ENCODE measurements at regions not wholly inside any gene's neighbourhood (a gene's known extent, or its start where the extent isn't known, plus 50 kb on each side); places are given as distances from the start of the nearest gene placed in this dataset.

DNA sequence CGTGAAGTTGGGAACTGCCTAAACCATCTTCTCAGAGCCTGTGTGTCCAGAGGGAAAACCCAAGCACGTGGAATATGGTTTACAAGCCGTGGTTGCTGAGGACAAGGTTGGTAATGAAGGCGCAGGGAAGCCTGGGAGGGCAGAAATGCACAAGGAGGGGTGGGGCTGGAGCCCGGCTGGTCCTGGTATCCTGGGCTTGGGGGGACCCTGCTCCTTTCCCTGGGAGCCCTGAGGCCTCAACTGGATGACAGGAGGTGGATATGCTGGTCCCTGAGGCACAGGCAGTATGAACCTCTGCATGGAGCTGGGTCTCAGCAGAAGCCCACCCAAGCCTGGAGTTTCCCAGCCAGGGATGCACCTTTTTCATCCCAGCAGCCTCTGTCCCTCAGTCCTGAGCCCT, 80.3 kb upstream of the RET start:
- no peak for DNase-seq (ENCODE audit: low read depth in 2 of 2)
- H2AFZ ChIP-seq (ENCODE audit: low read length) = no peak overlapping the region
- H3K4me3 ChIP-seq (replicated peaks in 1 of 4; ENCODE audit: control extremely low read depth in 1 of 4, insufficient read depth in 1 of 4, low read depth in 3 of 4, low read length in 4 of 4) = no peak overlapping the region
- H3K9ac ChIP-seq (ENCODE audit: insufficient read depth, low read length) = no peak overlapping the region
- H3K79me2 ChIP-seq (ENCODE audit: control insufficient read depth, insufficient read depth, low read length) = no peaks in the 10 kb centered on the region
- H3K27ac ChIP-seq (ENCODE audit: insufficient read depth, low read length) = no peak overlapping the region
- H3K9me3 ChIP-seq (ENCODE audit: control insufficient read depth, insufficient read depth, low read depth, low read length) = no peaks in the 10 kb centered on the region
- H4K20me1 ChIP-seq (ENCODE audit: control insufficient read depth, extremely low read depth, insufficient read depth, low read length) = no peaks in the 10 kb centered on the region
- no peaks in the 10 kb centered on the region for H3K36me3 ChIP-seq (ENCODE audit: control insufficient read depth, insufficient read depth, low read length)
- H3K4me1 ChIP-seq (ENCODE audit: control insufficient read depth, extremely low read depth, insufficient read depth, low read length) = no peaks in the 10 kb centered on the region
- H3K4me2 ChIP-seq (ENCODE audit: extremely low read depth, insufficient read depth, low read length) = no peak overlapping the region
- TF ChIP-seq EZH2 (IDR thresholded peaks at IDR 0.05; ENCODE audit: low read length, missing control alignments) = no peak
- H3K27me3 ChIP-seq (ENCODE audit: control insufficient read depth, insufficient read depth, low read length) = no peaks in the 10 kb centered on the region

GRCh38 chr10:42997151-42997848, 79.6 kb upstream of the RET start:
- Histone ChIP-seq H3K9ac (ENCODE audit: insufficient read depth, low read length) (no peak overlapping the region), H2AFZ (ENCODE audit: low read length) (no peak overlapping the region), H3K79me2 (ENCODE audit: control insufficient read depth, insufficient read depth, low read length) (no peaks in the 10 kb centered on the region), H3K27me3 (ENCODE audit: control insufficient read depth, insufficient read depth, low read length) (no peaks in the 10 kb centered on the region), H4K20me1 (ENCODE audit: control insufficient read depth, extremely low read depth, insufficient read depth, low read length) (no peaks in the 10 kb centered on the region), H3K4me3 (replicated peaks in 1 of 4; ENCODE audit: control extremely low read depth in 1 of 4, insufficient read depth in 1 of 4, low read depth in 3 of 4, low read length in 4 of 4) (no peak overlapping the region), H3K9me3 (ENCODE audit: control insufficient read depth, insufficient read depth, low read depth, low read length) (no peaks in the 10 kb centered on the region), H3K4me2 (ENCODE audit: extremely low read depth, insufficient read depth, low read length) (no peak overlapping the region), H3K36me3 (ENCODE audit: control insufficient read depth, insufficient read depth, low read length) (no peaks in the 10 kb centered on the region), H3K27ac (ENCODE audit: insufficient read depth, low read length) (no peak overlapping the region), H3K4me1 (ENCODE audit: control insufficient read depth, extremely low read depth, insufficient read depth, low read length) (no peaks in the 10 kb centered on the region)
- DNase-seq (ENCODE audit: low read depth in 2 of 2) = no peak
- no peak for TF ChIP-seq EZH2 (IDR thresholded peaks at IDR 0.05; ENCODE audit: low read length, missing control alignments)
- TF ChIP-seq, protein P1, sequence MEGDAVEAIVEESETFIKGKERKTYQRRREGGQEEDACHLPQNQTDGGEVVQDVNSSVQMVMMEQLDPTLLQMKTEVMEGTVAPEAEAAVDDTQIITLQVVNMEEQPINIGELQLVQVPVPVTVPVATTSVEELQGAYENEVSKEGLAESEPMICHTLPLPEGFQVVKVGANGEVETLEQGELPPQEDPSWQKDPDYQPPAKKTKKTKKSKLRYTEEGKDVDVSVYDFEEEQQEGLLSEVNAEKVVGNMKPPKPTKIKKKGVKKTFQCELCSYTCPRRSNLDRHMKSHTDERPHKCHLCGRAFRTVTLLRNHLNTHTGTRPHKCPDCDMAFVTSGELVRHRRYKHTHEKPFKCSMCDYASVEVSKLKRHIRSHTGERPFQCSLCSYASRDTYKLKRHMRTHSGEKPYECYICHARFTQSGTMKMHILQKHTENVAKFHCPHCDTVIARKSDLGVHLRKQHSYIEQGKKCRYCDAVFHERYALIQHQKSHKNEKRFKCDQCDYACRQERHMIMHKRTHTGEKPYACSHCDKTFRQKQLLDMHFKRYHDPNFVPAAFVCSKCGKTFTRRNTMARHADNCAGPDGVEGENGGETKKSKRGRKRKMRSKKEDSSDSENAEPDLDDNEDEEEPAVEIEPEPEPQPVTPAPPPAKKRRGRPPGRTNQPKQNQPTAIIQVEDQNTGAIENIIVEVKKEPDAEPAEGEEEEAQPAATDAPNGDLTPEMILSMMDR (conservative IDR thresholded peaks at IDR 0.05 in 1 of 2, IDR thresholded peaks at IDR 0.05 in 1 of 2; ENCODE audit: low read depth in 1 of 2, low read length in 2 of 2) = no peak

DNA sequence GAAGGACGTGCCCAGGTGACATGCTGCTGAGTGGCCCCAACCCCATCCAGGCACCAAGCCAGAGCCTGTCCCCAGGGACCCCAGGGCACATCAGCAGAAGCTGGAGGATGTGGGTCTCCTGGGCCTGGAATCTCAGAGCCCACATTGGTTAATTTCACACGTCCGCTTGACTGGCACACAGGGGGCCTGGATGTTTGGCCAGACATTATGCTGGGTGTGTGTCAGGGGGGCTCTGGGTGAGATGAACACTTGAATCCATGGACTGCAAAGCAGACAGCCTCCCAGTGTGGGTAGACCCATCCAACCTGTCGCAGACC, 79.1 kb upstream of the RET start:
- no peak overlapping the region for H3K4me2 ChIP-seq (ENCODE audit: extremely low read depth, insufficient read depth, low read length)
- H3K36me3 ChIP-seq (ENCODE audit: control insufficient read depth, insufficient read depth, low read length) = no peaks in the 10 kb centered on the region
- no peak overlapping the region for H3K27ac ChIP-seq (ENCODE audit: insufficient read depth, low read length)
- no peaks in the 10 kb centered on the region for H3K79me2 ChIP-seq (ENCODE audit: control insufficient read depth, insufficient read depth, low read length)
- TF ChIP-seq, protein P1 (conservative IDR thresholded peaks at IDR 0.05 in 1 of 2, IDR thresholded peaks at IDR 0.05 in 1 of 2; ENCODE audit: low read depth in 1 of 2, low read length in 2 of 2) = no peak
- TF ChIP-seq EZH2 (IDR thresholded peaks at IDR 0.05; ENCODE audit: low read length, missing control alignments) = no peak
- no peaks in the 10 kb centered on the region for H3K4me1 ChIP-seq (ENCODE audit: control insufficient read depth, extremely low read depth, insufficient read depth, low read length)
- no peak overlapping the region for H2AFZ ChIP-seq (ENCODE audit: low read length)
- DNase-seq (ENCODE audit: low read depth in 2 of 2) = no peak
- no peak overlapping the region for H3K9ac ChIP-seq (ENCODE audit: insufficient read depth, low read length)
- no peaks in the 10 kb centered on the region for H3K27me3 ChIP-seq (ENCODE audit: control insufficient read depth, insufficient read depth, low read length)
- no peaks in the 10 kb centered on the region for H3K9me3 ChIP-seq (ENCODE audit: control insufficient read depth, insufficient read depth, low read depth, low read length)
- no peak overlapping the region for H3K4me3 ChIP-seq (replicated peaks in 1 of 4; ENCODE audit: control extremely low read depth in 1 of 4, insufficient read depth in 1 of 4, low read depth in 3 of 4, low read length in 4 of 4)
- H4K20me1 ChIP-seq (ENCODE audit: control insufficient read depth, extremely low read depth, insufficient read depth, low read length) = no peaks in the 10 kb centered on the region
